D721Med (cell line): ENCODE measurements at regions not wholly inside any gene's neighbourhood (a gene's known extent, or its start where the extent isn't known, plus 50 kb on each side); places are given as distances from the start of the nearest gene placed in this dataset.

Experiments used
- DNase-seq: peaks from one replicate; pipeline ENCODE4 v3.0.0; 2011; ENCODE audit warnings: low spot score; ENCODE audit not compliant: insufficient read length
- FAIRE-seq: peaks from 2 replicates; lab custom pipeline; 2011; peaks lifted over from hg19 to GRCh38; lab: Jason Lieb, UNC
- CTCF ChIP-seq: IDR thresholded peaks from 2 replicates; pipeline ENCODE4 v1.5.1; 2012; ENCODE audit warnings: mild to moderate bottlenecking, control low read depth; ENCODE audit not compliant: insufficient read depth; ENCODE audit errors: missing control alignments

GRCh38 chr19:28737021-28737895, 475.7 kb downstream of the UQCRFS1 start:
- no peak for FAIRE-seq
- no peak for DNase-seq
- peak; percentile 47 for TF ChIP-seq CTCF

GRCh38 chr19:28736528-28736927, 476.4 kb downstream of the UQCRFS1 start:
- DNase-seq, result no peak
- TF ChIP-seq CTCF, result no peak
- no peak for FAIRE-seq

- TF ChIP-seq CTCF, result no peak
- DNase-seq (no peak), FAIRE-seq (no peak)
Observed at GRCh38 chr19:28731577-28731976, 481.4 kb downstream of the UQCRFS1 start.

GRCh38 chr19:28730791-28731512, 482.0 kb downstream of the UQCRFS1 start:
- no peak for FAIRE-seq
- TF ChIP-seq CTCF, result no peak
- DNase-seq, result no peak

DNA sequence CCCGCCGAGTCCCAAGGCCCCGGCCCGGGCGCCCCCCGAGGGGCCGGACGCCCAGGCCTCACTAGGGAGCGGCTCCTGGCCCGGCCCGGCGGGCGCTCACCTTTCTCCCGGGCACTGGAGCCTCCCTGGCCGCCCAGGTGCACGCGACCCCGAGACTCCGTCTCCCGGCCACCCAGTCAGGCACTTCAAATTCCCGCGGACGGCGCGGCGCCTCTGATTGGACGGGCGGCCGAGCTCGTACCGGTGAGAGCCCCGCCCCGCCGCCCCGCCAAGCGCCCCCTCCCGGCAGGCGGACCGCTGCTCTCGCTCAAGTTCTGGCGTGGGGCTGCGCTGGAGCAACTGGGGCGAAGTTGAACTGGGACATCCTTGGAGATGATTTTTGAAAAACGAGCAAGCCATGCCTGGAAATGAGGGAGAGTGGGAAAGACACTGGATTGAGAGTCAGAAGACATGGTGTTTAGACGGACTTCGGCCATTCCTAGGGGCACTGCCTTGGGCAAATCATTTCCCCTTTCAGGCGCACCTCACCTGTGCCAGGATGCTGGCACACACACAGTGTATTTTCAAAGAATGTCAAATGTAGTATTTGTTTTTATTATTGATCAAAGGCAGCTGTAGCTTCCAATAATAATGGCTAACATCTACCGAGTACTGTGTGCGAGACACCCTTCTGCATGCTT, 485.3 kb downstream of the UQCRFS1 start:
- FAIRE-seq (no peak), DNase-seq (peak; percentile 27)
- TF ChIP-seq CTCF, result no peak

DNA sequence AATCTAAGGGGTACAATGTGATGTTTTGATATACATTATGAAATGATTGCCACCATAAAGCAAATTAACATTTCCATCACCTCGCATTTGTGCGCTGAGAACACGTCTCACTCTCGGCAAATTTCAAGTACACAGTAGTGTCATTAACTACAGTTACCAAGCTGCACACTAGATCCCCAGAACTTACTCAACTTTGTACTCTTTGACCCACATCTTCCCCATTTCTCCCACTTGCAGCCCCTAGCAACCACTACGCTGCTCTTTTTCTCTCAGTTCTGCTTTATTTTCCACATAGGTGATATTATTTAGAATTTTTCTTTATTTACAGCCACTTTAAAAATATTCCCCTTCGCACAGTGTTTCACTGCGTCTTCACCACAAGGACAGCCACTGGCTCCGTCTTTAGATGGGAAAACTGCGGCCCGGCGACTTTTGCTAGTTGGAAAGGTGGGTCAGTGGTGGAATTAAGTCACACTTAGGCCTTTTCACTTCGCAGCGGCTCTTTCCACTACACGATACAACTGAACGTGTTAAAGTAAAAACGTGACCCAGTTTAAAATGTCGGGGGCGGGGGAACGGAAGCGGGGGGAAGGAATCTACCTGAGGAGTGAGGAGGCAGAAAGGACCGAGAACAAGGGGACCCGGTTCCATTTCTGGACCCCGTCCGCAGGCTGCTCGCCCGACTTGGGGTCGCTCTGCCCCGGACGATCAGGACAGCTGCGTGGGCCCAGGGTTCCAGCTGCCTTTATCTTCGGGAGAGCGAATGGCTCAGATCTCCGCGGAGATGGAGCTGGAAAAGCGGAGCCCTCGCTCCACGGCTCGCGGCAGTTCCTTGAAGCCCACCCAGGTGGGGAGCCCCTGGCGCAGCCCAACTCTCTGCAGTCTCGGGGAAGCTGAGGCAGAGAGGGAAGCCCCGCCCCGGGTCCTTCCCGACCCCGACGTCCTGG, 486.1 kb downstream of the UQCRFS1 start:
- DNase-seq, result no peak
- no peak for FAIRE-seq
- TF ChIP-seq CTCF, result no peak
